B cell (primary cell): ENCODE measurements at regions not wholly inside any gene's neighbourhood (a gene's known extent, or its start where the extent isn't known, plus 50 kb on each side); places are given as distances from the start of the nearest gene placed in this dataset.
"Not testable (repeated sequence)": the region's sequence is repeated elsewhere in the genome, so short reads cannot be mapped to it uniquely, and the experiment has no call there.

Source experiments
- ATAC-seq: fragments of 200-7000 bp; cut with Tn5 transposase; one replicate; pipeline ENCODE4 v1.10.0; 2021; ENCODE audit warnings: low read depth, mild to moderate bottlenecking, moderate number of reproducible peaks, moderate library complexity
- CTCF ChIA-PET: fragments of 350-600 bp; sonication (Branson Sonifier 250); formaldehyde crosslinking; loops from one replicate; lab custom pipeline; 2021; ENCODE audit warnings: antibody characterized with exemption, inconsistent platforms; lab: Charles Lee
- POLR2A ChIA-PET: fragments of 350-600 bp; sonication (Branson Sonifier 250); formaldehyde crosslinking; loops from one replicate; lab custom pipeline; 2021; ENCODE audit warnings: antibody characterized with exemption; lab: Charles Lee
- DNase-seq: peaks from one replicate; pipeline ENCODE4 v3.0.0; 2013
- H2AFZ ChIP-seq: 2 replicates; pipeline ENCODE4 v1.6.1; 2012; ENCODE audit warnings: mild to moderate bottlenecking, low read depth, low read length; ENCODE audit not compliant: insufficient read depth, poor library complexity, severe bottlenecking
- H3K27ac ChIP-seq, 2 donors: 1 replicate in 1 of 2; 2 replicates in 1 of 2; pipeline ENCODE4 v1.5.1; 2012 to 2013; ENCODE audit warnings: low read length in 2 of 2, mild to moderate bottlenecking in 2 of 2, moderate library complexity in 1 of 2
- H3K27me3 ChIP-seq, 4 experiments: fragments of 200-600 bp in 1 of 4; sonication (generic) in 1 of 4; replicated peaks in 1 of 4; 1 replicate in 2 of 4; 2 replicates in 2 of 4; pipeline versions ENCODE4 v1.6.1 to v1.7.0; 2013 to 2016; ENCODE audit warnings: low read length in 3 of 4, mild to moderate bottlenecking in 2 of 4, mixed read lengths in 1 of 4, moderate library complexity in 1 of 4; ENCODE audit not compliant: insufficient read depth in 4 of 4, control insufficient read depth in 3 of 4; ENCODE audit errors: control extremely low read depth in 1 of 4
- H3K36me3 ChIP-seq, 2 experiments: replicated peaks in 1 of 2; 1 replicate in 1 of 2; 2 replicates in 1 of 2; pipeline versions ENCODE4 v1.6.1 to v1.7.1; 2013; ENCODE audit warnings: low read length in 1 of 2; ENCODE audit not compliant: insufficient read depth in 2 of 2, control insufficient read depth in 1 of 2; ENCODE audit errors: control extremely low read depth in 1 of 2, extremely low read depth in 1 of 2
- H3K4me1 ChIP-seq, 2 donors: fragments of 200-600 bp in 1 of 2; sonication (generic) in 1 of 2; 1 replicate in 1 of 2; 2 replicates in 1 of 2; pipeline versions ENCODE4 v1.5.1 to v1.6.1; 2013 to 2017; ENCODE audit warnings: low read length in 2 of 2; ENCODE audit not compliant: control insufficient read depth in 2 of 2, insufficient read depth in 2 of 2
- H3K4me2 ChIP-seq: replicated peaks from 2 replicates; pipeline ENCODE3; 2012; ENCODE audit warnings: mild to moderate bottlenecking, low read depth, low read length; ENCODE audit not compliant: poor library complexity, severe bottlenecking
- H3K4me3 ChIP-seq, 5 experiments: fragments of 200-600 bp in 1 of 5; sonication (generic) in 1 of 5; 1 replicate in 3 of 5; 2 replicates in 2 of 5; pipeline versions ENCODE4 v1.5.1 to v1.7.0; 2011 to 2016; ENCODE audit warnings: low read length in 4 of 5, mild to moderate bottlenecking in 4 of 5, low read depth in 2 of 5, control low read depth in 1 of 5, moderate library complexity in 1 of 5; ENCODE audit not compliant: insufficient read depth in 1 of 5; ENCODE audit errors: control extremely low read depth in 1 of 5, extremely low read depth in 1 of 5
- H3K79me2 ChIP-seq: fragments of 200-600 bp; sonication (generic); one replicate; pipeline ENCODE4 v1.6.0; 2016; ENCODE audit warnings: low read length; ENCODE audit not compliant: control insufficient read depth, insufficient read depth
- H3K9ac ChIP-seq: fragments of 200-600 bp; sonication (generic); 2 replicates; pipeline ENCODE4 v1.6.1; 2017; ENCODE audit warnings: mild to moderate bottlenecking, low read length, moderate library complexity
- H3K9me3 ChIP-seq, 3 donors: one replicate each; pipeline versions ENCODE4 v1.6.1 to v1.7.1; 2013; ENCODE audit warnings: low read length in 2 of 3; ENCODE audit not compliant: control insufficient read depth in 2 of 3, insufficient read depth in 1 of 3; ENCODE audit errors: control extremely low read depth in 1 of 3
- H4K20me1 ChIP-seq: 2 replicates; pipeline ENCODE4 v1.6.0; 2012; ENCODE audit warnings: mild to moderate bottlenecking, low read length; ENCODE audit not compliant: insufficient read depth, control insufficient read depth, poor library complexity, severe bottlenecking
- H3K27ac Mint-ChIP-seq: one replicate; pipeline ENCODE4 v1.8.0; 2021; ENCODE audit warnings: mixed read lengths
- H3K27me3 Mint-ChIP-seq: one replicate; pipeline ENCODE4 v1.8.0; 2021; ENCODE audit warnings: mixed read lengths
- H3K4me1 Mint-ChIP-seq: one replicate; pipeline ENCODE4 v1.8.0; 2021; ENCODE audit warnings: mixed read lengths
- H3K4me3 Mint-ChIP-seq: one replicate; pipeline ENCODE4 v1.8.0; 2021; ENCODE audit warnings: mixed read lengths
- H3K9me3 Mint-ChIP-seq: one replicate; pipeline ENCODE4 v1.8.0; 2022; ENCODE audit warnings: mixed read lengths; ENCODE audit not compliant: insufficient read depth
- EZH2 ChIP-seq: IDR thresholded peaks from 2 replicates; pipeline ENCODE4 v1.6.1; 2012; ENCODE audit warnings: borderline replicate concordance, low read depth, mild to moderate bottlenecking, moderate library complexity, low read length; ENCODE audit not compliant: insufficient read depth, poor library complexity, severe bottlenecking
- WGBS: methylation state at CpG from one replicate; pipeline ENCODE4 v1.1.5; 2013; ENCODE audit warnings: missing lambda C conversion rate; ENCODE audit not compliant: insufficient coverage; 5-methylcytosine and 5-hydroxymethylcytosine counted together
- intact Hi-C: fragments of 100-400 bp; cut with micrococcal nuclease; formaldehyde crosslinking; loops from one replicate; pipeline ENCODE4 v1.10.0; 2022

- Histone ChIP-seq H2AFZ (no peak overlapping the region), H3K9me3 (peaks cover 0 to 10% (median 0%) of the 10 kb centered on the region in 3 donors), H3K4me2 (no peak overlapping the region), H4K20me1 (no peaks in the 10 kb centered on the region), H3K27ac (no peak overlapping the region), H3K4me1 (no peaks in the 10 kb centered on the region), H3K36me3 (no peaks in the 10 kb centered on the region), H3K4me3 (no peak overlapping the region), H3K9ac (no peak overlapping the region), H3K79me2 (no peaks in the 10 kb centered on the region), H3K27me3 (no peaks in the 10 kb centered on the region)
- intact Hi-C loops, result no loop called here
- DNase-seq, result no peak
- no peak for ATAC-seq
- CTCF ChIA-PET, result no interaction called here
- Mint-ChIP-seq H3K27me3 (no peaks in the 10 kb centered on the region), H3K27ac (no peak overlapping the region), H3K4me3 (no peak overlapping the region), H3K4me1 (no peaks in the 10 kb centered on the region), H3K9me3 (peaks cover 4% of the 10 kb centered on the region)
- POLR2A ChIA-PET, result no interaction called here
- TF ChIP-seq EZH2, result no peak
- no CpG with 5 or more reads among the region's 3 CpGs for WGBS
These were observed 702.7 kb downstream of the CDH18 start for GRCh38 chr5:19285286-19285685.

- H3K4me2 ChIP-seq, H3K9ac ChIP-seq, CTCF ChIA-PET, H3K27ac Mint-ChIP-seq, H3K4me1 ChIP-seq, H4K20me1 ChIP-seq, H3K36me3 ChIP-seq, DNase-seq, H3K27me3 ChIP-seq, H3K4me3 Mint-ChIP-seq, H3K79me2 ChIP-seq, H3K4me3 ChIP-seq, ATAC-seq, H3K27ac ChIP-seq, H3K9me3 Mint-ChIP-seq, H2AFZ ChIP-seq, POLR2A ChIA-PET, H3K4me1 Mint-ChIP-seq, intact Hi-C loops, H3K27me3 Mint-ChIP-seq: not testable (repeated sequence)
- WGBS, result 93% methylated on average over 46 of the region's 54 CpGs
- peaks cover 0 to 10% (median 0%) of the 10 kb centered on the region in 3 donors for H3K9me3 ChIP-seq
These were observed 700.3 kb downstream of the CDH18 start for GRCh38 chr5:19287548-19288277.

GRCh38 chr5:19288311-19288710, 699.7 kb downstream of the CDH18 start:
- CTCF ChIA-PET, POLR2A ChIA-PET, H3K27me3 ChIP-seq: not testable (repeated sequence)

More at GRCh38 chr5:19288311-19288710, 699.7 kb downstream of the CDH18 start:
- H3K9ac ChIP-seq, ATAC-seq, H2AFZ ChIP-seq, H3K36me3 ChIP-seq, H3K4me1 ChIP-seq, DNase-seq, H3K9me3 Mint-ChIP-seq, H3K27ac Mint-ChIP-seq, H3K4me3 ChIP-seq, H3K27me3 Mint-ChIP-seq, H3K4me3 Mint-ChIP-seq, intact Hi-C loops, H3K4me2 ChIP-seq, H3K79me2 ChIP-seq, H3K4me1 Mint-ChIP-seq, H3K27ac ChIP-seq, H4K20me1 ChIP-seq: not testable (repeated sequence)
- H3K9me3 ChIP-seq, result peaks cover 0 to 10% (median 0%) of the 10 kb centered on the region in 3 donors
- 89% methylated on average over 8 of the region's 8 CpGs for WGBS
